Astrocyte of the cerebellum (primary cell): ENCODE measurements at regions not wholly inside any gene's neighbourhood (a gene's known extent, or its start where the extent isn't known, plus 50 kb on each side); places are given as distances from the start of the nearest gene placed in this dataset.

Experiments used
- DNase-seq: peaks from one replicate; pipeline ENCODE4 v3.0.0-alpha.2; 2011; ENCODE audit warnings: low read depth
- H3K4me3 ChIP-seq: 2 replicates; pipeline ENCODE4 v1.5.1; 2011; ENCODE audit warnings: mild to moderate bottlenecking, low read depth, low read length, moderate library complexity
- CTCF ChIP-seq: IDR thresholded peaks from 2 replicates; pipeline ENCODE4 v1.5.1; 2012; ENCODE audit warnings: low read length, low read depth, moderate library complexity, mild to moderate bottlenecking; ENCODE audit errors: missing control alignments
- in situ Hi-C: cut with HindIII; loops from 2 replicates; pipeline ENCODE4 v1.10.0; 2017; ENCODE audit warnings: low sequenced_read_pairs

GRCh38 chr13:76470991-76471390 lies 415.2 kb downstream of the KCTD12 start:
- in situ Hi-C loops, result loop anchor here (10.0 kb wide), 1 partner anchor 606 kb away; no protein-coding TSS in a partner anchor
- no peak for TF ChIP-seq CTCF
- DNase-seq, result no peak
- H3K4me3 ChIP-seq, result no peak overlapping the region

GRCh38 chr13:76466043-76466442 lies 420.2 kb downstream of the KCTD12 start:
- no peak overlapping the region for H3K4me3 ChIP-seq
- TF ChIP-seq CTCF, result no peak
- no peak for DNase-seq
- in situ Hi-C loops, result no loop called here

GRCh38 chr13:76463314-76463713 lies 422.9 kb downstream of the KCTD12 start:
- in situ Hi-C loops, result no loop called here
- TF ChIP-seq CTCF, result no peak
- H3K4me3 ChIP-seq, result no peak overlapping the region
- DNase-seq, result no peak

GRCh38 chr13:76461999-76462398 lies 424.2 kb downstream of the KCTD12 start:
- no peak for TF ChIP-seq CTCF
- in situ Hi-C loops, result no loop called here
- no peak overlapping the region for H3K4me3 ChIP-seq
- DNase-seq, result no peak

GRCh38 chr13:76461484-76461883 lies 424.7 kb downstream of the KCTD12 start:
- in situ Hi-C loops, result no loop called here
- no peak for DNase-seq
- no peak overlapping the region for H3K4me3 ChIP-seq
- TF ChIP-seq CTCF, result no peak

GRCh38 chr13:76459863-76460262 lies 426.3 kb downstream of the KCTD12 start:
- DNase-seq, result no peak
- in situ Hi-C loops, result no loop called here
- TF ChIP-seq CTCF, result no peak

GRCh38 chr13:76455960-76456359 lies 430.2 kb downstream of the KCTD12 start:
- H3K4me3 ChIP-seq, result no peak overlapping the region
- in situ Hi-C loops, result no loop called here
- no peak for TF ChIP-seq CTCF
- peak; percentile 79 for DNase-seq

More at GRCh38 chr13:76459863-76460262, 426.3 kb downstream of the KCTD12 start:
- H3K4me3 ChIP-seq, result no peak overlapping the region
